GM21717 (cell line): ENCODE measurements at regions not wholly inside any gene's neighbourhood (a gene's known extent, or its start where the extent isn't known, plus 50 kb on each side); places are given as distances from the start of the nearest gene placed in this dataset.

Experiments
- ATAC-seq: cut with Tn5 transposase; IDR thresholded peaks from one replicate; pipeline ENCODE4 v1.9.1; 2021; ENCODE audit warnings: mild to moderate bottlenecking, moderate library complexity; ENCODE audit not compliant: unreplicated experiment

GRCh38 chr17:79428988-79429387 lies 181.9 kb downstream of the RBFOX3 start:
- ATAC-seq: no peak

DNA sequence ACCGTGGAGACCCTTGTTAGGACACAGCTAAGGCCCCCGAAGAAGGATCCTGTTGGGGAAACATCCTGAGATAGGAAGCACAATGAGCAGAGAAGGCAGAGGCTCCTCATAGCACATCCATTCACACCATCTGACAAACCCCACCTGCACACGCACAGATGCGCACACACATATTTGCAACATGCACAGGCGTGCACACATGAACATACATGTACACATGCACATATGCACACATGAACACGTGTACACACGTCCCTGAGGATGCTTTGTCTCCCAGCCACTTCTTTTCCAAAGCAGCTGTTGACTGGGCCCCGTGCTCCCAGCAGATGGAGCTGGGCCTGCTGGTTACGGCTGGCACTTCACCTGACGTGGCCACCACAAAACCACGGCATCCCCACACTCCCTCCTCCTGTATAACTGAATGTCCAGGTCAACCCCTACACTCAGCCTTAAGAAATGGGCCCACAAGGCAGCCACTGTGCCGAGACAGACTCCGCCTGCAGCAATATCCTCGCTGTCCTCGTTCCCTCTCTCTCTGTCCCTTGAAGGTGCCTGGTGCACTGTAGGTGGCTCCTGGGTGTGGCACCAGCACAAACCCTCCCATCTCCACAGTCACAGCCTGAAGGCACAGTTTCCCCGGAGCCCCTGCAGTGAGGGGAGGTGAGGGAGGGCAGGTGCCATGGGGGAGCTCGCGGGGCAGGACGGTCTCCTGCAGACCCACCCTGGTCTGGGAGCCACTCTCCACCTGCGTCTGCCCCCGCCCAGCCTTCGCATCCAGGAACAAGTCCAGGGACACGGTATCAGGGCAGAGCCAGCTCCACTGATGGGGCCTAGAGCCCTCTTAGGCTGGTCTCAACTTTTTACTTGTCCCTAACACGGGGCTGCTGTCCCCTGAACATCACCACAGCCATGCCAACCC lies 183.0 kb downstream of the RBFOX3 start:
- no peak for ATAC-seq

DNA sequence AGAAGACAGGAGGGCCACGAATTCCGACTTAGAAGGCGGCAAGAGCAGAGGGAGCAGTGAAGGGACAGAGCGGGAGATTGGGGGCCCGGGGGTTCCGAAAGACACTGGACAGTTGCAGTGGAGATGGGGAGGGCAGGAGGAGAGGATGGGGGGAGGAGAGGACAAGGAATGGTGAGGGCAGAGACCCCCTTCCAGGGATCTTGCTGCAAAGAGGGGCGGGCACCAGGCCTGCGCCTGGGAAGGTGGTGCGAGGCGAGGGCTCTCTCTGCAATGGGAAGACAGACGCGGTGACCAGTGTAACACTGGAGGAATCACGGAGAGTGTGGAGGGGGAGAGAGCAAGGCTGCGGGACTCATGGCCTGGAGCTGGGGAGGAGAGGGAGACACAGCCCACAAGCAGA lies 185.2 kb downstream of the RBFOX3 start:
- no peak for ATAC-seq

DNA sequence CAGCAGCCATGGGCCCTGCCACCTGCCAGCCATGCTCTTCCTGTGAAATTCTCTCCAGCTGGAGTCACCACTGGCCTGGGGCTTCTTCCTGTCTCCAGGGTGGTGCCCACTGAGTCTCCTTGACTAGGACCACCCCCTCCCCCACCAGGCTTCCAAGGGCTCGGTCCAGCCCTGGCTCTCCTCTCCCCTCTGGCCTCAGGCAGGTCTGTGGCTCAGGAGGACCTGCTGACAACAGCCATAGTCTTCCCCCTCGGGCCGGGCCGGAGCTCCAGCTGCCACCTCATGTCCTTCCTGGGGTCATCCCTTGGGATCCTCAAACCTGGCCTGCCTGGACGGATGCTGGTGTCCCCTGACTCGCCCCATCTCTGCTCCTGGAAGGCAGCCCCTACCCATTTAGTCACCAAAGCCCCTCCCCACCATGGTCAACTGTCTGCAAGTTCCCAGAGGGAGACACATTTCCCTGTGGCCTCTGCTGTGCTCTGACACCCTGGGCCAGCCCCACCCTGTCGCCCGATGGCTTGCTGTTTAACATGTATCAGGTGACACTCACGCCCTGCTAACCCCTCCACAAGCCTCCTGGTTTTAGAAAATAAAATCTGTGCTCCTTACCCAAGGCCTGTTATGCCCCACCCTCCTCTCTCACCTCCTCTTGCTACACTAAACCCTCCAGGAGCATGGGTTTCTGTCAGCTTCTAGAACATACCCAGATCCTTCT lies 186.2 kb downstream of the RBFOX3 start:
- no peak for ATAC-seq

- ATAC-seq: no peak
These were observed 186.9 kb downstream of the RBFOX3 start for GRCh38 chr17:79423811-79424465.

DNA sequence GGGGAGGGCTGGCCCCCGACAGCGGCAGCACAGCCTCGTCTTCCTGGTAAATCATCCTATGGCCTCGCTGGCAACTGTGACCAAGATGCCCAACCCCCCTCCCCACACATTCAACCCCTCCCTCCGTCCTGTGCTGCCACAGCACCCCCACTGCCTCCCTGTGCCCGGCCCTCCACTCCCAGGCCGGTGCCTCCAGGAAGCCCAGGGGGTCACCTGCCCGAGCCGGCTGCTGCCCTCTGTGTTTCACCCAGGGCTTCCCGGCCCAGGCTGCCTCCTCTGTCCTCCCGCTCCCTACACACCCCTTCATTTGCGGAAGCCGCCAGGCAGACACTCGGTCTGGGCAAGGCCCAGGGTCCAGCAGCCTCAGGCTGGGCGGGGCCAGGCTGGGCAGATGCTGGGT lies 188.6 kb downstream of the RBFOX3 start:
- ATAC-seq: no peak

- no peak for ATAC-seq
These were observed 190.3 kb downstream of the RBFOX3 start for GRCh38 chr17:79420318-79421243.

- no peak for ATAC-seq
These were observed 193.3 kb downstream of the RBFOX3 start for GRCh38 chr17:79417476-79417988.

- no peak for ATAC-seq
These were observed 194.9 kb downstream of the RBFOX3 start for GRCh38 chr17:79415909-79416308.

DNA sequence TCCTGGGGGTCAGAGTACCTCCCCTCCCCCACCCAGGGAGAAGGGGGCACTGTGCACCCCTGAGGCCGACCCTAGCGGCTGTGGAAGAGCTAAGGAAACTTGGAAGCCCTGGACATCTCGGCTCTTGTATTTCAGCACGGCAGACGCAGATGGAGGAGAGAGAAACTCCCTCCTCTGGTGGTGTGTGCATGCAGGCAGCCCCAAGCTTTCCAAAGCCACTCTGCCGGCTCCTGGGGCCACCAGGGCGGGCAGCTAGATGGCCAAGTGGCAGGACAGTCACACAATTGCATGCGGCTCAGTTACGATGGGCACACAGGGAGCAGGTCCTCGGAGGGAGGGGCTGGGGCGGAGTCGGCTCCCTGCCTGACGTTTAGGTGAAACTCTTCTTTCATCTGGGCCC lies 195.5 kb downstream of the RBFOX3 start:
- no peak for ATAC-seq

GRCh38 chr17:79414793-79415211 lies 196.0 kb downstream of the RBFOX3 start:
- ATAC-seq: no peak

- ATAC-seq: no peak
These were observed 196.6 kb downstream of the RBFOX3 start for GRCh38 chr17:79414063-79414792.

- no peak for ATAC-seq
These were observed 197.2 kb downstream of the RBFOX3 start for GRCh38 chr17:79413611-79414010.

DNA sequence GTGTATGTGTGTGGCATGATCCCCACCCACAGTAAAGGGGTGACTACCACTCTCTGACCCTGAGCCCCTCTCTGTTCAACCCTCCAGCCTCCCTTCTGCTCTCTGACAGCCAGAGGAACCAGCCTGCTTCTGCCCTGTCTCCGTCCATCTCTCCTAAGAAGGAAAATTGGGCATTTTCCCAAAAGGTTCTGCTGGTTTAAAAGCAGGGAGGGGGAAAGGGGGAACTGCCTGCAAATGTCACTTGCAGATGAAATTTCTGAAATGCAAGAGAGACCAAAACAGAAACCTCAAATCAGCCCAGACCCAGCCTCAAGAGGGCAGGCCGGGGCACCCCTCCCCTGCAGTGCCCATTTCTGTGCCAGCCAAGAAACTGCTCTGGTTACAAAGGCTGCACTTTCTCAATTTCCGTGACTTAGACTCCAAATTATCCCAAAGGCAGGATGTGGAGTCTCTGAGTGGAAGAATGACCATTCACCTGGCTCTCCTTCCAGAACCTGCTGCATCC lies 197.9 kb downstream of the RBFOX3 start:
- ATAC-seq: no peak

DNA sequence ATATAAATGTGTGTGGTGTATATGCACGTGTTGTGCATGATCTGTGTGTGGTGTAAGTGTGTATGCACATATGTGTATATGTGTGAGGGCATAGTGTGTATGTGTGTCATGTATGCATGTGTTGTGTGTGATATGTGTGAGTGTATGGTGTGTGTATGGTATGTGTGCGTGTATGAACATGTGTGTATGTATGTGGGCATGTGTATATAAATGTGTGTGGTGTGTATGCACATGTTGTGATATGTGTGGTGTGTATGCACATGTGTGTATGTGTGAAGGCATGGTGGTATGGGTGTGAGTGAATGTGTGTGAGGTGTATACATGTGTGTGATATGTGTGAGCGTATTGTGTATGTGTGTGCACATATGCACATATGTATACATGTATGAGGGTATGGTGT lies 198.7 kb downstream of the RBFOX3 start:
- ATAC-seq: no peak

- no peak for ATAC-seq
These were observed 199.4 kb downstream of the RBFOX3 start for GRCh38 chr17:79411419-79411818.

DNA sequence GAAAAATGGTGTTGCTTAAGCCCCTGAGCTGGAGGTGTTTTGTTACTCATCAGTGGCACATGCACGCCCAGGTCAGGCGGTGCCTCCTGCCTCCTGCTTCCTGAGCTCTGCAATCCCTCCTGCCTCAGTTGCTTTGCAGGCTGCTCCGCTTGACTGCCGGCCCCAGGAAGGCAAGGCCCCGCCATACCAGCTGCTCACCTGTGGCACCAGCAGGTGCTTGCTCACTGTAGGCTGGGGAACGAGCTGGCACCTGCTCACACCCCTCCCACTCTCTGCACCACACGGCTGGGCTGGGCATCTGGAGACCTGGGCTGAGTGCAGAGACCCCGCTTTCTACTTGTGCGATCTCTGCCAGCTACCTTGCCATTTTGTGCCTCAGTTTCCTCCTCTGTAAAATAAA lies 200.2 kb downstream of the RBFOX3 start:
- ATAC-seq: no peak

DNA sequence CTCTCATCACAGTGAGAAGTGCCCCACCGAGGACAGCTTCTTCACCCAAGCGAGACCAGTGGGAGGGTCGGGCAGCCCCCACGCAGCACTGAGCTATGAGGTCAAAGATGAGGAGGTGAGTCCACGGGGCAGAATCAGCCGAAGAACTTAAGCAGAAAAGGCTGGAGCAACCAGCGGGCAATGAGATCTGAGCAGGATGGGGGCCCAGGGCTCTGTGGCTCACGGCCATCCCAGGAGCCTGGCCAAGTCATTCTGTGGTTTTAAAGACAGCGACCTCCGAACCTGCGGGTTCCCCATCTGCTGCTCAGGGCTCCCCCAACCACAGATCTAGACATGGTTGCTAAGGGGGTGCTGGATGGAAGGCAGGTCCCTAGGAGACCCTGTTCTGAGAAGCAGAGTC lies 202.6 kb downstream of the RBFOX3 start:
- ATAC-seq: no peak

GRCh38 chr17:79407385-79407784 lies 203.5 kb downstream of the RBFOX3 start:
- no peak for ATAC-seq
